ENCODE measurements at regions not wholly inside any gene's neighbourhood (a gene's known extent, or its start where the extent isn't known, plus 50 kb on each side); places are given as distances from the start of the nearest gene placed in this dataset.

GRCh38 chr10:107561136-107561650 is 396.7 kb upstream of the SORCS1 start:
- no peak for DNase-seq (ENCODE audit: low read depth, low spot score)
- no peak overlapping the region for H3K27ac ChIP-seq (ENCODE audit: low read length)
- no peaks in the 10 kb centered on the region for H3K9me3 ChIP-seq (ENCODE audit: control insufficient read depth, insufficient read depth, low read length)
- H3K4me1 ChIP-seq (ENCODE audit: control insufficient read depth, insufficient read depth, low read length) = no peaks in the 10 kb centered on the region
- H3K36me3 ChIP-seq (ENCODE audit: control insufficient read depth, insufficient read depth, low read length) = no peaks in the 10 kb centered on the region
- H3K4me3 ChIP-seq (ENCODE audit: low read length) = no peak overlapping the region
- H3K27me3 ChIP-seq (ENCODE audit: control insufficient read depth, insufficient read depth, low read length) = no peaks in the 10 kb centered on the region

DNA sequence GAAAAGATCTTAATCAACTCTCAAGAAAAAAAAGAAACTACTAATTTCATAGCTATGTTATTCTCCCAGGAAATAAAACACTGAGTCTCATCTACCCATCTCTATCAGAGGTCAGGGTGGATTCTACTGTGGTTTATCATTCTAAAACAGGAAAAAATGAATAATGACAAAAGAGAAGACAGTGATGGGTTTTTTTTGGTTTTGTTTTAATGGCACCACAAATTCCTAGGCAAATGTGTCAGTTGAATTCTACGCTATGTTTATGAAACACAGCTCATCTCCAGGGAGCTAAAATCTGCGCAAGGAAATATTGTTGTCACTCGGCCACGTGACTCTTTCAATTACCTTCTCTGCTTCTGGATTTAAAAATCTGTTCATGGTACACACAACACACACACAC is 393.4 kb upstream of the SORCS1 start:
- H3K4me1 ChIP-seq (ENCODE audit: control insufficient read depth, insufficient read depth, low read length) = no peaks in the 10 kb centered on the region
- DNase-seq (ENCODE audit: low read depth, low spot score) = no peak
- no peak overlapping the region for H3K27ac ChIP-seq (ENCODE audit: low read length)
- H3K9me3 ChIP-seq (ENCODE audit: control insufficient read depth, insufficient read depth, low read length) = no peaks in the 10 kb centered on the region
- no peaks in the 10 kb centered on the region for H3K36me3 ChIP-seq (ENCODE audit: control insufficient read depth, insufficient read depth, low read length)
- WGBS (ENCODE audit: insufficient coverage, insufficient read length) = no CpG with 5 or more reads among the region's 4 CpGs
- no peaks in the 10 kb centered on the region for H3K27me3 ChIP-seq (ENCODE audit: control insufficient read depth, insufficient read depth, low read length)
- H3K4me3 ChIP-seq (ENCODE audit: low read length) = no peak overlapping the region

DNA sequence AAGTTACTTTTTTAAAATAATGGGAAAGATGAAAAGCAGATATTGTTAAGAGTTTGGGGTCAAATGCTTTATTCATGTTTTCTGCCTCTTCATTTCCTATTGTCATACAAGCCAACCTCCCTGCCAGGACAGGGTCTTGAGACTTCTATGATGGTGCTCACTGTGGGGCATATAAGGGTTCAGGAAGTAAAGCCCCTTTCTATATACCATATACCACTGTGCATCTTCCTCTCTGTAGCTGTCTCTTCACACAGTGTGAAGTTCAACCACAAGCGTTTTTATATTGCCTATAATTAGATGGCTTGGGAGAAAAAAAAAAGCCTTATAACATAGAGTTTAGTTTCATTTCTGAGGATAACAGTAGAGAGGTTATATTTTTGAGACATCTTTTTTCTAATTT is 389.8 kb upstream of the SORCS1 start:
- no peak overlapping the region for H3K27ac ChIP-seq (ENCODE audit: low read length)
- no peaks in the 10 kb centered on the region for H3K4me1 ChIP-seq (ENCODE audit: control insufficient read depth, insufficient read depth, low read length)
- no peaks in the 10 kb centered on the region for H3K36me3 ChIP-seq (ENCODE audit: control insufficient read depth, insufficient read depth, low read length)
- no peaks in the 10 kb centered on the region for H3K27me3 ChIP-seq (ENCODE audit: control insufficient read depth, insufficient read depth, low read length)
- H3K4me3 ChIP-seq (ENCODE audit: low read length) = no peak overlapping the region
- H3K9me3 ChIP-seq (ENCODE audit: control insufficient read depth, insufficient read depth, low read length) = no peaks in the 10 kb centered on the region
- no CpG with 5 or more reads among the region's 1 CpG for WGBS (ENCODE audit: insufficient coverage, insufficient read length)
- DNase-seq (ENCODE audit: low read depth, low spot score) = no peak

GRCh38 chr10:107553470-107553869 is 389.0 kb upstream of the SORCS1 start:
- Histone ChIP-seq H3K36me3 (ENCODE audit: control insufficient read depth, insufficient read depth, low read length) (no peaks in the 10 kb centered on the region), H3K27ac (ENCODE audit: low read length) (no peak overlapping the region), H3K4me3 (ENCODE audit: low read length) (no peak overlapping the region), H3K4me1 (ENCODE audit: control insufficient read depth, insufficient read depth, low read length) (0 out of 2 replicates have a peak, but pooled peaks cover 2% of the 10 kb centered on the region), H3K27me3 (ENCODE audit: control insufficient read depth, insufficient read depth, low read length) (no peaks in the 10 kb centered on the region), H3K9me3 (ENCODE audit: control insufficient read depth, insufficient read depth, low read length) (no peaks in the 10 kb centered on the region)
- DNase-seq (ENCODE audit: low read depth, low spot score) = no peak
- no CpG with 5 or more reads among the region's 1 CpG for WGBS (ENCODE audit: insufficient coverage, insufficient read length)

DNA sequence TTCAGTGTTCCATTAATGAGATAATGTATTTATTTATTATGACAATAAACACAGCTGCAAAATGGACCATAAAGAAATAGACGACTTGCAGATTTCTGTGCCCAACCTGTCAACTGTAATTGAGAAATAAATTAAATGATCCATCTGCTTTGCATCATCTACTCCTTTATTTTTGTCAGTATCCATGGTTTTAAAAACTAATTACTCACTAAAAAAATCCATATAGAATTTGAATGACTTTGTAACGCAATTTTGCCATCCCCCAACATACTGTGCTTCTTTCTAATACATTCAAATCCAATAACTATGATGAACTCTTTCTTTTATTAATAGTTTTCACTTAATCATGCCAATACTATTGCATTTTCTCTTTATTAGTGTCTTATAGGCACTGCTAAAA is 388.5 kb upstream of the SORCS1 start:
- Histone ChIP-seq H3K4me1 (ENCODE audit: control insufficient read depth, insufficient read depth, low read length) (0 out of 2 replicates have a peak, but pooled peaks cover 2% of the 10 kb centered on the region), H3K27me3 (ENCODE audit: control insufficient read depth, insufficient read depth, low read length) (no peaks in the 10 kb centered on the region), H3K36me3 (ENCODE audit: control insufficient read depth, insufficient read depth, low read length) (no peaks in the 10 kb centered on the region), H3K27ac (ENCODE audit: low read length) (no peak overlapping the region), H3K9me3 (ENCODE audit: control insufficient read depth, insufficient read depth, low read length) (no peaks in the 10 kb centered on the region), H3K4me3 (ENCODE audit: low read length) (no peak overlapping the region)
- DNase-seq (ENCODE audit: low read depth, low spot score) = no peak
- WGBS (ENCODE audit: insufficient coverage, insufficient read length) = 100% methylated on average over 1 of the region's 2 CpGs

- Histone ChIP-seq H3K36me3 (ENCODE audit: control insufficient read depth, insufficient read depth, low read length) (no peaks in the 10 kb centered on the region), H3K27me3 (ENCODE audit: control insufficient read depth, insufficient read depth, low read length) (no peaks in the 10 kb centered on the region), H3K4me3 (ENCODE audit: low read length) (no peak overlapping the region), H3K9me3 (ENCODE audit: control insufficient read depth, insufficient read depth, low read length) (no peaks in the 10 kb centered on the region), H3K4me1 (ENCODE audit: control insufficient read depth, insufficient read depth, low read length) (0 out of 2 replicates have a peak, but pooled peaks cover 2% of the 10 kb centered on the region), H3K27ac (ENCODE audit: low read length) (no peak overlapping the region)
- DNase-seq (ENCODE audit: low read depth, low spot score) = no peak
- WGBS (ENCODE audit: insufficient coverage, insufficient read length) = no CpG with 5 or more reads among the region's 4 CpGs
Measured at GRCh38 chr10:107548301-107548700, 383.8 kb upstream of the SORCS1 start.

GRCh38 chr10:107546986-107547385 is 382.5 kb upstream of the SORCS1 start:
- no peak for DNase-seq (ENCODE audit: low read depth, low spot score)
- Histone ChIP-seq H3K4me1 (ENCODE audit: control insufficient read depth, insufficient read depth, low read length) (0 out of 2 replicates have a peak, but pooled peaks cover 2% of the 10 kb centered on the region), H3K36me3 (ENCODE audit: control insufficient read depth, insufficient read depth, low read length) (no peaks in the 10 kb centered on the region), H3K4me3 (ENCODE audit: low read length) (no peak overlapping the region), H3K9me3 (ENCODE audit: control insufficient read depth, insufficient read depth, low read length) (no peaks in the 10 kb centered on the region), H3K27ac (ENCODE audit: low read length) (no peak overlapping the region), H3K27me3 (ENCODE audit: control insufficient read depth, insufficient read depth, low read length) (no peaks in the 10 kb centered on the region)
- no CpG with 5 or more reads among the region's 5 CpGs for WGBS (ENCODE audit: insufficient coverage, insufficient read length)

DNA sequence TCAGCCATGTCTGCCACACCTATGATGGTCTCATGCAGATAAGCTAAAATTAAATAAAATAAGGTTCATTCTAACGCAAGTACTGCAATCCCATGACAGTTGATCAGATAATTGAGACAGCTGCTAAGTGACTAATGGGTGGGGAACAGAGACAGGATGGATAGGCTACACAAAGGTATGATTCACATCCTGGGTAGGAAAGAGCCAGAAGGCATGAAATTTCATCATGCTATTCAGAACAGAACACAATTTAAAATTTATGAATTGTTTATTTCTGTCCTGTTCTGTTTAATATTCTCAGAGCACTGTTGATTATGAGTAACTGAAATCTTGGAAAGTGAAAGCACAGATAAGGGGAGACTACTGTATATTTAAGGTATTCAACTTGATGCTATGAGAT is 381.8 kb upstream of the SORCS1 start:
- no peaks in the 10 kb centered on the region for H3K9me3 ChIP-seq (ENCODE audit: control insufficient read depth, insufficient read depth, low read length)
- H3K36me3 ChIP-seq (ENCODE audit: control insufficient read depth, insufficient read depth, low read length) = no peaks in the 10 kb centered on the region
- no CpG with 5 or more reads among the region's 1 CpG for WGBS (ENCODE audit: insufficient coverage, insufficient read length)
- H3K27ac ChIP-seq (ENCODE audit: low read length) = no peak overlapping the region
- 0 out of 2 replicates have a peak, but pooled peaks cover 2% of the 10 kb centered on the region for H3K4me1 ChIP-seq (ENCODE audit: control insufficient read depth, insufficient read depth, low read length)
- no peak overlapping the region for H3K4me3 ChIP-seq (ENCODE audit: low read length)
- no peaks in the 10 kb centered on the region for H3K27me3 ChIP-seq (ENCODE audit: control insufficient read depth, insufficient read depth, low read length)
- DNase-seq (ENCODE audit: low read depth, low spot score) = no peak

- H3K4me3 ChIP-seq (ENCODE audit: low read length) = no peak overlapping the region
- no peak overlapping the region for H3K27ac ChIP-seq (ENCODE audit: low read length)
- no peaks in the 10 kb centered on the region for H3K9me3 ChIP-seq (ENCODE audit: control insufficient read depth, insufficient read depth, low read length)
- no peak for DNase-seq (ENCODE audit: low read depth, low spot score)
- WGBS (ENCODE audit: insufficient coverage, insufficient read length) = no CpG with 5 or more reads among the region's 18 CpGs
- no peaks in the 10 kb centered on the region for H3K36me3 ChIP-seq (ENCODE audit: control insufficient read depth, insufficient read depth, low read length)
- no peaks in the 10 kb centered on the region for H3K27me3 ChIP-seq (ENCODE audit: control insufficient read depth, insufficient read depth, low read length)
- H3K4me1 ChIP-seq (ENCODE audit: control insufficient read depth, insufficient read depth, low read length) = 0 out of 2 replicates have a peak, but pooled peaks cover 2% of the 10 kb centered on the region
Measured at GRCh38 chr10:107545717-107546116, 381.2 kb upstream of the SORCS1 start.

DNA sequence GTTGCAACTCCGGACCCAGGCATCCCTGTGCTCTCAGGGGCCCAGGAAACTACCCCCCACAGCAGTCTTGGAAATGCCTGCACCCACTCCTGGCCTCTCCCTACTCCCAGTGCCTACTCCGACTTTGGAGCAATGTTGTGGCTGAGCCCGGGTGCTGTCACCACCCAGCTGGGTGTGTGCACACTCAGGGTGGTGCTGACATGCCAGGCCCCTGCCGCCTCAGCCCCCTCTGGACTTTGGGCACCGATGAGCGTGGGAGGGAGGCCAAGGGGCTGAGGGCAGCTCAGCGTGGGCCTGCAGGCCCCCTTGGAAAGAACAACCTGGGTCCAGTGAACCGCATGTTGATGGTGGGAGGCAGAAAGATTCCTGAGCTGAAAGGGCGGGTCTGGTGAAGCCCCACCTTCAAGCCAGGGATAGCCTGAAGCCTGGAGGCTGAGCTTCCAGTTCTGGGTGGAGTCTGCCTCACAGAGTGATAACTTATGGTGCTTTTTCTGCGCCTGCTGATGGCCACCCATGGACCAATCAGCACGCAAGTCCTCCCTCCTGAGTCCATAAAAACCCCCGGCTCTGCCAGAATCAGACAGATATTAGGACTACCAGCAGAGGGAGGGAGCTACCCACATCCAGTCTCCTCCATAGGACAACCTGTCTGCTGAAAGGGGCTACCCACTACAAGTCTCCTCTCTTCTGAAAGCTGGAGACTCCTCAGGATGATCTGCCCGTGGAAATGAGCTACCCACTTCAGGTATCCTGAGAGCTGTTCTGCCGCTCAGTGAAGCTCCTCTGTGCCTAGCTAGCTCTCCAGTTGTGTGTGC is 380.4 kb upstream of the SORCS1 start:
- Histone ChIP-seq H3K9me3 (ENCODE audit: control insufficient read depth, insufficient read depth, low read length) (no peaks in the 10 kb centered on the region), H3K36me3 (ENCODE audit: control insufficient read depth, insufficient read depth, low read length) (no peaks in the 10 kb centered on the region), H3K4me3 (ENCODE audit: low read length) (no peak overlapping the region), H3K4me1 (ENCODE audit: control insufficient read depth, insufficient read depth, low read length) (0 out of 2 replicates have a peak, but pooled peaks cover 2% of the 10 kb centered on the region), H3K27ac (ENCODE audit: low read length) (no peak overlapping the region), H3K27me3 (ENCODE audit: control insufficient read depth, insufficient read depth, low read length) (no peaks in the 10 kb centered on the region)
- no CpG with 5 or more reads among the region's 14 CpGs for WGBS (ENCODE audit: insufficient coverage, insufficient read length)
- DNase-seq (ENCODE audit: low read depth, low spot score) = no peak

GRCh38 chr10:107542607-107543006 is 378.1 kb upstream of the SORCS1 start:
- no peaks in the 10 kb centered on the region for H3K4me1 ChIP-seq (ENCODE audit: control insufficient read depth, insufficient read depth, low read length)
- no peaks in the 10 kb centered on the region for H3K36me3 ChIP-seq (ENCODE audit: control insufficient read depth, insufficient read depth, low read length)
- H3K9me3 ChIP-seq (ENCODE audit: control insufficient read depth, insufficient read depth, low read length) = no peaks in the 10 kb centered on the region
- H3K27ac ChIP-seq (ENCODE audit: low read length) = no peak overlapping the region
- no CpG with 5 or more reads among the region's 5 CpGs for WGBS (ENCODE audit: insufficient coverage, insufficient read length)
- H3K27me3 ChIP-seq (ENCODE audit: control insufficient read depth, insufficient read depth, low read length) = no peaks in the 10 kb centered on the region
- no peak for DNase-seq (ENCODE audit: low read depth, low spot score)
- no peak overlapping the region for H3K4me3 ChIP-seq (ENCODE audit: low read length)
